Karpas-422 (cell line): ENCODE measurements at regions not wholly inside any gene's neighbourhood (a gene's known extent, or its start where the extent isn't known, plus 50 kb on each side); places are given as distances from the start of the nearest gene placed in this dataset.

Experiments used
- DNase-seq: peaks from one replicate; pipeline ENCODE4 v3.0.0-alpha.2; 2015
- H2AFZ ChIP-seq: fragments of 200-600 bp; sonication (generic); 2 replicates; pipeline ENCODE4 v1.6.1; 2014; ENCODE audit warnings: antibody characterized with exemption, low read length, mixed read lengths
- H3K27ac ChIP-seq: fragments of 200-600 bp; sonication (generic); 2 replicates; pipeline ENCODE4 v1.5.1; 2014; ENCODE audit warnings: mild to moderate bottlenecking, low read length, moderate library complexity
- H3K27me3 ChIP-seq: fragments of 200-600 bp; sonication (generic); 2 replicates; pipeline ENCODE4 v1.6.1; 2014; ENCODE audit warnings: low read length, mixed read lengths
- H3K36me3 ChIP-seq: fragments of 200-600 bp; sonication (generic); 2 replicates; pipeline ENCODE4 v1.6.1; 2014; ENCODE audit warnings: low read length, mixed read lengths; ENCODE audit not compliant: insufficient read depth
- H3K4me1 ChIP-seq: fragments of 200-600 bp; sonication (generic); 2 replicates; pipeline ENCODE4 v1.6.1; 2014; ENCODE audit warnings: mild to moderate bottlenecking, low read length, mixed read lengths
- H3K4me2 ChIP-seq: fragments of 200-600 bp; sonication (generic); 2 replicates; pipeline ENCODE4 v1.6.1; 2014; ENCODE audit warnings: low read length, low read depth, mild to moderate bottlenecking; ENCODE audit not compliant: poor library complexity, severe bottlenecking
- H3K4me3 ChIP-seq: fragments of 200-600 bp; sonication (generic); 2 replicates; pipeline ENCODE4 v1.5.1; 2014; ENCODE audit warnings: mild to moderate bottlenecking, antibody characterized with exemption, low read length, mixed read lengths
- H3K79me2 ChIP-seq: fragments of 200-600 bp; sonication (generic); 2 replicates; pipeline ENCODE4 v1.6.1; 2014; ENCODE audit warnings: mild to moderate bottlenecking, low read length, mixed read lengths
- H3K9ac ChIP-seq: fragments of 200-600 bp; sonication (generic); 2 replicates; pipeline ENCODE4 v1.6.0; 2014; ENCODE audit warnings: low read length
- H3K9me2 ChIP-seq: fragments of 200-600 bp; sonication (generic), shearing (Covaris generic); replicated peaks from 2 replicates; pipeline ENCODE4 v1.6.0; 2014; ENCODE audit warnings: mild to moderate bottlenecking, low read length, moderate library complexity; ENCODE audit not compliant: insufficient read depth
- H3K9me3 ChIP-seq: fragments of 300-700, 200-600 bp; sonication (generic); 2 replicates; pipeline ENCODE4 v1.6.1; 2014; ENCODE audit warnings: low read length, mixed read lengths
- H4K20me1 ChIP-seq: fragments of 200-600 bp; sonication (generic); 2 replicates; pipeline ENCODE4 v1.6.1; 2014; ENCODE audit warnings: mild to moderate bottlenecking, antibody characterized with exemption, low read length, low read depth; ENCODE audit not compliant: insufficient read depth

GRCh38 chr14:34038358-34039057 is 87.6 kb upstream of the EGLN3 start:
- Histone ChIP-seq H2AFZ (peak overlapping the region; percentile 0; the same call in 1 of the 2 replicates), H3K4me1 (no peaks in the 10 kb centered on the region), H3K79me2 (no peaks in the 10 kb centered on the region), H3K4me2 (no peak overlapping the region), H3K36me3 (no peaks in the 10 kb centered on the region), H3K27me3 (no peaks in the 10 kb centered on the region), H3K27ac (no peak overlapping the region), H3K4me3 (no peak overlapping the region), H3K9me2 (no peaks in the 10 kb centered on the region), H3K9ac (no peak overlapping the region), H4K20me1 (no peaks in the 10 kb centered on the region), H3K9me3 (no peaks in the 10 kb centered on the region)
- DNase-seq: no peak

- no peak overlapping the region for H3K4me2 ChIP-seq
- no peak overlapping the region for H3K27ac ChIP-seq
- H3K9ac ChIP-seq: no peak overlapping the region
- no peak overlapping the region for H2AFZ ChIP-seq
- no peak overlapping the region for H3K4me3 ChIP-seq
- H3K36me3 ChIP-seq: no peaks in the 10 kb centered on the region
- DNase-seq: no peak
- no peaks in the 10 kb centered on the region for H3K9me3 ChIP-seq
- H3K4me1 ChIP-seq: no peaks in the 10 kb centered on the region
- H3K27me3 ChIP-seq: no peaks in the 10 kb centered on the region
- H3K79me2 ChIP-seq: no peaks in the 10 kb centered on the region
- no peaks in the 10 kb centered on the region for H4K20me1 ChIP-seq
- H3K9me2 ChIP-seq: no peaks in the 10 kb centered on the region
Measured at GRCh38 chr14:34036319-34036766, 85.5 kb upstream of the EGLN3 start.

- Histone ChIP-seq H3K9me2 (no peaks in the 10 kb centered on the region), H3K79me2 (no peaks in the 10 kb centered on the region), H3K4me3 (no peak overlapping the region), H3K27me3 (no peaks in the 10 kb centered on the region), H3K9me3 (no peaks in the 10 kb centered on the region), H2AFZ (no peak overlapping the region), H3K27ac (no peak overlapping the region), H4K20me1 (no peaks in the 10 kb centered on the region), H3K4me1 (no peaks in the 10 kb centered on the region), H3K4me2 (no peak overlapping the region), H3K36me3 (no peaks in the 10 kb centered on the region), H3K9ac (no peak overlapping the region)
- no peak for DNase-seq
Measured at GRCh38 chr14:34035934-34036250, 85.0 kb upstream of the EGLN3 start.

GRCh38 chr14:34035177-34035933 is 84.5 kb upstream of the EGLN3 start:
- H3K9me2 ChIP-seq: no peaks in the 10 kb centered on the region
- no peaks in the 10 kb centered on the region for H3K79me2 ChIP-seq
- no peak overlapping the region for H3K4me2 ChIP-seq
- H2AFZ ChIP-seq: no peak overlapping the region
- H3K9me3 ChIP-seq: no peaks in the 10 kb centered on the region
- no peak overlapping the region for H3K4me3 ChIP-seq
- no peak overlapping the region for H3K27ac ChIP-seq
- no peaks in the 10 kb centered on the region for H3K36me3 ChIP-seq
- no peaks in the 10 kb centered on the region for H3K27me3 ChIP-seq
- H4K20me1 ChIP-seq: no peaks in the 10 kb centered on the region
- H3K4me1 ChIP-seq: no peaks in the 10 kb centered on the region
- DNase-seq: no peak
- no peak overlapping the region for H3K9ac ChIP-seq

- H3K9ac ChIP-seq: no peak overlapping the region
- no peak overlapping the region for H2AFZ ChIP-seq
- no peak overlapping the region for H3K4me2 ChIP-seq
Measured at GRCh38 chr14:34034447-34035176, 83.7 kb upstream of the EGLN3 start.

GRCh38 chr14:34032720-34033119 is 81.8 kb upstream of the EGLN3 start:
- Histone ChIP-seq H4K20me1 (no peaks in the 10 kb centered on the region), H3K36me3 (no peaks in the 10 kb centered on the region), H3K4me2 (no peak overlapping the region), H3K4me1 (no peaks in the 10 kb centered on the region), H3K9me2 (no peaks in the 10 kb centered on the region), H2AFZ (no peak overlapping the region), H3K4me3 (no peak overlapping the region), H3K9me3 (no peaks in the 10 kb centered on the region), H3K9ac (no peak overlapping the region), H3K79me2 (no peaks in the 10 kb centered on the region), H3K27me3 (no peaks in the 10 kb centered on the region), H3K27ac (no peak overlapping the region)
- no peak for DNase-seq

More at GRCh38 chr14:34034447-34035176, 83.7 kb upstream of the EGLN3 start:
- no peaks in the 10 kb centered on the region for H4K20me1 ChIP-seq
- H3K36me3 ChIP-seq: no peaks in the 10 kb centered on the region
- H3K79me2 ChIP-seq: no peaks in the 10 kb centered on the region
- no peak overlapping the region for H3K4me3 ChIP-seq
- H3K27me3 ChIP-seq: no peaks in the 10 kb centered on the region
- no peaks in the 10 kb centered on the region for H3K4me1 ChIP-seq
- H3K9me2 ChIP-seq: no peaks in the 10 kb centered on the region
- no peaks in the 10 kb centered on the region for H3K9me3 ChIP-seq
- DNase-seq: no peak
- no peak overlapping the region for H3K27ac ChIP-seq

- Histone ChIP-seq H3K9ac (no peak overlapping the region), H3K27me3 (no peaks in the 10 kb centered on the region), H3K4me3 (no peak overlapping the region), H3K36me3 (no peaks in the 10 kb centered on the region), H3K27ac (no peak overlapping the region), H3K9me3 (no peaks in the 10 kb centered on the region), H3K4me1 (no peaks in the 10 kb centered on the region), H4K20me1 (no peaks in the 10 kb centered on the region), H2AFZ (no peak overlapping the region), H3K79me2 (no peaks in the 10 kb centered on the region), H3K9me2 (no peaks in the 10 kb centered on the region), H3K4me2 (no peak overlapping the region)
- DNase-seq: no peak
Measured at GRCh38 chr14:34030864-34031263, 80.0 kb upstream of the EGLN3 start.

- Histone ChIP-seq H3K4me3 (no peak overlapping the region), H3K9me3 (no peaks in the 10 kb centered on the region), H4K20me1 (no peaks in the 10 kb centered on the region), H3K27me3 (no peaks in the 10 kb centered on the region), H3K9me2 (no peaks in the 10 kb centered on the region), H3K27ac (no peak overlapping the region), H3K36me3 (no peaks in the 10 kb centered on the region), H3K4me2 (no peak overlapping the region), H3K79me2 (no peaks in the 10 kb centered on the region), H2AFZ (no peak overlapping the region), H3K9ac (no peak overlapping the region), H3K4me1 (no peaks in the 10 kb centered on the region)
- no peak for DNase-seq
Measured at GRCh38 chr14:34029921-34030334, 79.1 kb upstream of the EGLN3 start.
